ENCODE measurements at regions not wholly inside any gene's neighbourhood (a gene's known extent, or its start where the extent isn't known, plus 50 kb on each side); places are given as distances from the start of the nearest gene placed in this dataset.

- Histone ChIP-seq H3K4me1 (ENCODE audit: insufficient read depth, low read length) (no peaks in the 10 kb centered on the region), H3K27me3 (ENCODE audit: control insufficient read depth in 1 of 2, insufficient read depth in 2 of 2, low read length in 2 of 2) (no peaks in the 10 kb centered on the region), H3K36me3 (ENCODE audit: insufficient read depth, low read length) (no peaks in the 10 kb centered on the region), H3K9ac (ENCODE audit: low read length) (no peak overlapping the region), H3K27ac (ENCODE audit: low read depth, low read length) (no peak overlapping the region), H3K9me3 (ENCODE audit: low read length) (no peaks in the 10 kb centered on the region), H3K4me3 (ENCODE audit: low read depth in 1 of 2, low read length in 2 of 2) (no peak overlapping the region)
These were observed 446.8 kb downstream of the EIPR1 start for GRCh38 chr2:2930841-2931240.

- Histone ChIP-seq H3K27me3 (ENCODE audit: control insufficient read depth in 1 of 2, insufficient read depth in 2 of 2, low read length in 2 of 2) (no peaks in the 10 kb centered on the region), H3K36me3 (ENCODE audit: insufficient read depth, low read length) (no peaks in the 10 kb centered on the region), H3K9me3 (ENCODE audit: low read length) (no peaks in the 10 kb centered on the region), H3K4me1 (ENCODE audit: insufficient read depth, low read length) (no peaks in the 10 kb centered on the region), H3K27ac (ENCODE audit: low read depth, low read length) (no peak overlapping the region), H3K4me3 (ENCODE audit: low read depth in 1 of 2, low read length in 2 of 2) (no peak overlapping the region), H3K9ac (ENCODE audit: low read length) (no peak overlapping the region)
These were observed 450.8 kb downstream of the EIPR1 start for GRCh38 chr2:2926858-2927175.

- no peaks in the 10 kb centered on the region for H3K36me3 ChIP-seq (ENCODE audit: insufficient read depth, low read length)
- no peaks in the 10 kb centered on the region for H3K4me1 ChIP-seq (ENCODE audit: insufficient read depth, low read length)
- H3K27ac ChIP-seq (ENCODE audit: low read depth, low read length): no peak overlapping the region
- no peak overlapping the region for H3K4me3 ChIP-seq (ENCODE audit: low read depth in 1 of 2, low read length in 2 of 2)
- no peak overlapping the region for H3K9ac ChIP-seq (ENCODE audit: low read length)
- H3K9me3 ChIP-seq (ENCODE audit: low read length): no peaks in the 10 kb centered on the region
- H3K27me3 ChIP-seq (ENCODE audit: control insufficient read depth in 1 of 2, insufficient read depth in 2 of 2, low read length in 2 of 2): no peaks in the 10 kb centered on the region
These were observed 451.4 kb downstream of the EIPR1 start for GRCh38 chr2:2926009-2926857.

GRCh38 chr2:2922156-2922555 lies 455.5 kb downstream of the EIPR1 start:
- Histone ChIP-seq H3K9me3 (ENCODE audit: low read length) (no peaks in the 10 kb centered on the region), H3K4me1 (ENCODE audit: insufficient read depth, low read length) (no peaks in the 10 kb centered on the region), H3K27me3 (ENCODE audit: control insufficient read depth in 1 of 2, insufficient read depth in 2 of 2, low read length in 2 of 2) (no peaks in the 10 kb centered on the region), H3K27ac (ENCODE audit: low read depth, low read length) (no peak overlapping the region), H3K9ac (ENCODE audit: low read length) (no peak overlapping the region), H3K36me3 (ENCODE audit: insufficient read depth, low read length) (no peaks in the 10 kb centered on the region), H3K4me3 (ENCODE audit: low read depth in 1 of 2, low read length in 2 of 2) (no peak overlapping the region)

- Histone ChIP-seq H3K27ac (ENCODE audit: low read depth, low read length) (no peak overlapping the region), H3K36me3 (ENCODE audit: insufficient read depth, low read length) (no peaks in the 10 kb centered on the region), H3K4me1 (ENCODE audit: insufficient read depth, low read length) (no peaks in the 10 kb centered on the region), H3K9ac (ENCODE audit: low read length) (no peak overlapping the region), H3K27me3 (ENCODE audit: control insufficient read depth in 1 of 2, insufficient read depth in 2 of 2, low read length in 2 of 2) (no peaks in the 10 kb centered on the region), H3K9me3 (ENCODE audit: low read length) (no peaks in the 10 kb centered on the region), H3K4me3 (ENCODE audit: low read depth in 1 of 2, low read length in 2 of 2) (no peak overlapping the region)
These were observed 456.5 kb downstream of the EIPR1 start for GRCh38 chr2:2921011-2921720.

GRCh38 chr2:2919574-2920365 lies 457.8 kb downstream of the EIPR1 start:
- Histone ChIP-seq H3K27me3 (ENCODE audit: control insufficient read depth in 1 of 2, insufficient read depth in 2 of 2, low read length in 2 of 2) (no peaks in the 10 kb centered on the region), H3K9me3 (ENCODE audit: low read length) (peaks cover 4% of the 10 kb centered on the region), H3K27ac (ENCODE audit: low read depth, low read length) (no peak overlapping the region)

GRCh38 chr2:2919026-2919425 lies 458.6 kb downstream of the EIPR1 start:
- H3K9ac ChIP-seq (ENCODE audit: low read length): no peak overlapping the region
- H3K27ac ChIP-seq (ENCODE audit: low read depth, low read length): no peak overlapping the region
- H3K4me3 ChIP-seq (ENCODE audit: low read depth in 1 of 2, low read length in 2 of 2): no peak overlapping the region
- H3K36me3 ChIP-seq (ENCODE audit: insufficient read depth, low read length): no peaks in the 10 kb centered on the region
- no peaks in the 10 kb centered on the region for H3K27me3 ChIP-seq (ENCODE audit: control insufficient read depth in 1 of 2, insufficient read depth in 2 of 2, low read length in 2 of 2)
- H3K4me1 ChIP-seq (ENCODE audit: insufficient read depth, low read length): no peaks in the 10 kb centered on the region
- peaks cover 4% of the 10 kb centered on the region for H3K9me3 ChIP-seq (ENCODE audit: low read length)

More at GRCh38 chr2:2919574-2920365, 457.8 kb downstream of the EIPR1 start:
- no peaks in the 10 kb centered on the region for H3K4me1 ChIP-seq (ENCODE audit: insufficient read depth, low read length)
- no peak overlapping the region for H3K4me3 ChIP-seq (ENCODE audit: low read depth in 1 of 2, low read length in 2 of 2)
- H3K9ac ChIP-seq (ENCODE audit: low read length): no peak overlapping the region
- no peaks in the 10 kb centered on the region for H3K36me3 ChIP-seq (ENCODE audit: insufficient read depth, low read length)

- H3K36me3 ChIP-seq (ENCODE audit: insufficient read depth, low read length): no peaks in the 10 kb centered on the region
These were observed 461.0 kb downstream of the EIPR1 start for GRCh38 chr2:2916621-2917020.

GRCh38 chr2:2914252-2914651 lies 463.4 kb downstream of the EIPR1 start:
- H3K9me3 ChIP-seq (ENCODE audit: low read length): peaks cover 4% of the 10 kb centered on the region
- no peak overlapping the region for H3K27ac ChIP-seq (ENCODE audit: low read depth, low read length)
- no peaks in the 10 kb centered on the region for H3K4me1 ChIP-seq (ENCODE audit: insufficient read depth, low read length)
- no peaks in the 10 kb centered on the region for H3K36me3 ChIP-seq (ENCODE audit: insufficient read depth, low read length)
- no peak overlapping the region for H3K9ac ChIP-seq (ENCODE audit: low read length)
- no peak overlapping the region for H3K4me3 ChIP-seq (ENCODE audit: low read depth in 1 of 2, low read length in 2 of 2)
- no peaks in the 10 kb centered on the region for H3K27me3 ChIP-seq (ENCODE audit: control insufficient read depth in 1 of 2, insufficient read depth in 2 of 2, low read length in 2 of 2)

More at GRCh38 chr2:2916621-2917020, 461.0 kb downstream of the EIPR1 start:
- peaks cover 4% of the 10 kb centered on the region for H3K9me3 ChIP-seq (ENCODE audit: low read length)
- no peak overlapping the region for H3K4me3 ChIP-seq (ENCODE audit: low read depth in 1 of 2, low read length in 2 of 2)
- no peaks in the 10 kb centered on the region for H3K4me1 ChIP-seq (ENCODE audit: insufficient read depth, low read length)
- H3K27me3 ChIP-seq (ENCODE audit: control insufficient read depth in 1 of 2, insufficient read depth in 2 of 2, low read length in 2 of 2): no peaks in the 10 kb centered on the region
- no peak overlapping the region for H3K27ac ChIP-seq (ENCODE audit: low read depth, low read length)
- H3K9ac ChIP-seq (ENCODE audit: low read length): no peak overlapping the region

GRCh38 chr2:2913601-2914120 lies 464.0 kb downstream of the EIPR1 start:
- Histone ChIP-seq H3K27me3 (ENCODE audit: control insufficient read depth in 1 of 2, insufficient read depth in 2 of 2, low read length in 2 of 2) (no peaks in the 10 kb centered on the region), H3K27ac (ENCODE audit: low read depth, low read length) (no peak overlapping the region), H3K4me1 (ENCODE audit: insufficient read depth, low read length) (no peaks in the 10 kb centered on the region), H3K9me3 (ENCODE audit: low read length) (peaks cover 4% of the 10 kb centered on the region), H3K36me3 (ENCODE audit: insufficient read depth, low read length) (no peaks in the 10 kb centered on the region), H3K9ac (ENCODE audit: low read length) (no peak overlapping the region), H3K4me3 (ENCODE audit: low read depth in 1 of 2, low read length in 2 of 2) (no peak overlapping the region)

- no peaks in the 10 kb centered on the region for H3K27me3 ChIP-seq (ENCODE audit: control insufficient read depth in 1 of 2, insufficient read depth in 2 of 2, low read length in 2 of 2)
- H3K9me3 ChIP-seq (ENCODE audit: low read length): peaks cover 4% of the 10 kb centered on the region
- H3K36me3 ChIP-seq (ENCODE audit: insufficient read depth, low read length): no peaks in the 10 kb centered on the region
- H3K27ac ChIP-seq (ENCODE audit: low read depth, low read length): no peak overlapping the region
- H3K4me3 ChIP-seq (ENCODE audit: low read depth in 1 of 2, low read length in 2 of 2): no peak overlapping the region
- H3K4me1 ChIP-seq (ENCODE audit: insufficient read depth, low read length): no peaks in the 10 kb centered on the region
- H3K9ac ChIP-seq (ENCODE audit: low read length): no peak overlapping the region
These were observed 464.9 kb downstream of the EIPR1 start for GRCh38 chr2:2912731-2913130.

Measured in muscle layer of colon (tissue), 2 donors.